Fibroblast of lung (primary cell): ENCODE measurements at regions not wholly inside any gene's neighbourhood (a gene's known extent, or its start where the extent isn't known, plus 50 kb on each side); places are given as distances from the start of the nearest gene placed in this dataset.

Experiments
- CTCF ChIP-seq, 2 donors: IDR thresholded peaks in 1 of 2; conservative IDR thresholded peaks in 1 of 2; 1 replicate in 1 of 2; 2 replicates in 1 of 2; pipeline ENCODE4 v1.5.1; 2011 to 2012; ENCODE audit warnings: low read length in 2 of 2, control low read depth in 1 of 2, inconsistent platforms in 1 of 2, low read depth in 1 of 2, mild to moderate bottlenecking in 1 of 2
- EZH2 ChIP-seq: IDR thresholded peaks from 2 replicates; pipeline ENCODE4 v1.5.1; 2012; ENCODE audit warnings: low read length, control low read depth, mild to moderate bottlenecking; ENCODE audit errors: missing control alignments

GRCh38 chr17:14903854-14904253, 361.3 kb downstream of the PMP22 start:
- TF ChIP-seq CTCF (conservative IDR thresholded peaks at IDR 0.05 in 1 of 2, IDR thresholded peaks at IDR 0.05 in 1 of 2; ENCODE audit: low read depth in 1 of 2, low read length in 2 of 2) (no peak), EZH2 (no peak)
